ENCODE measurements at regions not wholly inside any gene's neighbourhood (a gene's known extent, or its start where the extent isn't known, plus 50 kb on each side); places are given as distances from the start of the nearest gene placed in this dataset.

DNA sequence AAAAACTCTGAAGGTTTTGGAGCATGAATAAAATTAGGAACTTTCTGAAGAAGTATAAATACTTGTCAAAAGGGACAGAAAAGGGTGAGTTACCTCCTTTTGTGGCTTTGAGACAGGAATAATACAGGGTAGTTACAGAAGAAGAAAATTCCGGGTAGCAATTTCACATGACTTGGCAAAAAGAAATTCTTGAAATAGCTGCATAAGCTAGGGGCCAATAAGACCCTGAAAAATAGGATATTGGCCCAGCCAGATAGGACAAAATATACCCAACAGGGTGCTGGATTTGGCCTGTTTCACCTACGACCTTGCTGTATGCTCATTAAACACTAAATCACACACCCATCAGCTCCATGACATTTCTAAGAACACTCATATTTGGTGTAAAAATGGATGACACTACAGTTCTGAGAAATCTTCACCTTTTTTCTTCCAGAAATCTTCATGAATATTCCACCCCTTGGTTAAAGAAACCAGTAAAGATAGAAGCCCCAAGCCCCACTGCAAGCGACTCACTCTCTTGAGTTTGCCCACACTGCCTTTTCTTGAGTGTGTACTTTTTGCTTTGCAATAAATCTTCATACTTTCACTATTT is 362.7 kb downstream of the SEMA3D start:
- Histone ChIP-seq H3K27ac (no peak overlapping the region), H3K9me3 (no peaks in the 10 kb centered on the region), H3K4me3 (no peak overlapping the region), H3K36me3 (no peaks in the 10 kb centered on the region), H3K4me1 (no peaks in the 10 kb centered on the region), H3K27me3 (no peaks in the 10 kb centered on the region)
- intact Hi-C loops (cut with DNase I): no loop called here
- 71 to 93% (median 90%) methylated on average over 3 of the region's 3 CpGs for WGBS, 4 donors
- no peak for DNase-seq
- no peak for ATAC-seq
- TF ChIP-seq POLR2A (IDR thresholded peaks at IDR 0.05): no peak
- TF ChIP-seq CTCF (IDR thresholded peaks at IDR 0.05): no peak

DNA sequence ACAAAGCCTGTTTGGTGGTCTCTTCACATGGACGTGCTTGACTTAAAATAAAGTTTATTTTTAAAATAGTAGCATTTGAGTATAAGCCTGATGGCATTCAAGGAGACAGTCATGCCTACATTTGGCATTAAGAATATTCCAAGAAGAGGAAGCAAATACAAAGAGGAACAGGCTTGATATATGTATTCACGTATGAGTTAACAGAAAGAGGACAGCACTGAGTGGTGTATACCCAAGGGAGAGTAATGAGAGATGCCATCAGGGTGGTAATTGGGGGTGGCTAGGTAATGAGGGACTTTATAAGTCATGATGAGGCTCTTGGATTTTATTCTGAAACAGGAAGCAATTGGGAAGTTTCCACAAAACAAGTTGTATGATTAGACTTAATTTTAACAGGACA is 363.3 kb downstream of the SEMA3D start:
- Histone ChIP-seq H3K27ac (no peak overlapping the region), H3K4me3 (no peak overlapping the region), H3K36me3 (no peaks in the 10 kb centered on the region), H3K27me3 (no peaks in the 10 kb centered on the region), H3K4me1 (no peaks in the 10 kb centered on the region), H3K9me3 (no peaks in the 10 kb centered on the region)
- WGBS, 4 donors: 68 to 85% (median 76%) methylated on average over 2 of the region's 2 CpGs
- DNase-seq (no peak), ATAC-seq (no peak)
- TF ChIP-seq POLR2A (IDR thresholded peaks at IDR 0.05) (no peak), CTCF (IDR thresholded peaks at IDR 0.05) (no peak)
- intact Hi-C loops (cut with DNase I): no loop called here

DNA sequence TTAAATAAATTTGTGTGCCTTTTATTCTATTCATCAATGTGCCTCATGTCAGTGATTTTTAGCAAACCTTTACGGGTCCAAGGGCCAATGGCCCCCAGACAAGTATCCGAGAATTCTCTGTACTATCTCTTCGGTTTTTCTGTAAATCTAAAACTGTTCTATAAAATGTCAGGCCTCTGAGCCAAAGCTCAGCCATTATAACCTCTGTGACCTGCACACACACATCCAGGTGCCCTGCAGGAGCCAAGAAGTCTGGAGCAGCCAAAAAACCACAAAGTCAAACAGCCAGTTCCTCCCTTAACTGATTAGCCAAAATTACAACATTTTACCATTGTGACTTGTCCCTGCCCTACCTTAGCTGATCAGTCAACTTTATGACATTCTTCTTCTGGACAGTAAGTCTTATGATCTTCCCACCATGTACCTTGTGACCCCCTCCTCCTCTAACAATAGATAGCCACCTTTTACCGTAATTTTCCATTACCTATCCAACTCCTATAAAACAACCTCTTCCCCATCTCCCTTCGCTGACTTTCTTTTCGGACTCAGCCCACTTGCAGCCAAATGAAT is 363.8 kb downstream of the SEMA3D start:
- Histone ChIP-seq H3K27ac (no peak overlapping the region), H3K4me3 (no peak overlapping the region), H3K9me3 (no peaks in the 10 kb centered on the region), H3K27me3 (no peaks in the 10 kb centered on the region), H3K36me3 (no peaks in the 10 kb centered on the region), H3K4me1 (no peaks in the 10 kb centered on the region)
- TF ChIP-seq CTCF (IDR thresholded peaks at IDR 0.05): no peak
- no peak for TF ChIP-seq POLR2A (IDR thresholded peaks at IDR 0.05)
- WGBS, 4 donors: 92 to 96% (median 95%) methylated on average over 6 of the region's 6 CpGs
- intact Hi-C loops (cut with DNase I): no loop called here
- DNase-seq (no peak), ATAC-seq (no peak)

GRCh38 chr7:84821671-84822534 is 365.0 kb downstream of the SEMA3D start:
- DNase-seq (no peak), ATAC-seq (no peak)
- no peaks in the 10 kb centered on the region for H3K9me3 ChIP-seq
- intact Hi-C loops (cut with DNase I): no loop called here
- whole genome bisulfite sequencing, 4 donors: 92 to 97% (median 96%) methylated on average over 3 of the region's 3 CpGs
- TF ChIP-seq POLR2A (IDR thresholded peaks at IDR 0.05) (no peak), CTCF (IDR thresholded peaks at IDR 0.05) (no peak)
- H3K27ac ChIP-seq: no peak overlapping the region
- no peaks in the 10 kb centered on the region for H3K4me1 ChIP-seq
- no peaks in the 10 kb centered on the region for H3K36me3 ChIP-seq
- no peak overlapping the region for H3K4me3 ChIP-seq
- no peaks in the 10 kb centered on the region for H3K27me3 ChIP-seq
